ENCODE measurements at regions not wholly inside any gene's neighbourhood (a gene's known extent, or its start where the extent isn't known, plus 50 kb on each side); places are given as distances from the start of the nearest gene placed in this dataset.

- no peak for TF ChIP-seq CTCF (IDR thresholded peaks at IDR 0.05)
- no peak for TF ChIP-seq EP300 (IDR thresholded peaks at IDR 0.05)
- no peak for TF ChIP-seq POLR2A (IDR thresholded peaks at IDR 0.05)
- no peak for DNase-seq (ENCODE audit: low spot score in 2 of 2)
- 41 to 47% methylated on average over 1 of the region's 1 CpG for WGBS, 2 donors
Observed at GRCh38 chr11:32262367-32262766, 171.5 kb downstream of the RCN1 start.

GRCh38 chr11:32265911-32266310, 169.4 kb downstream of the WT1 start:
- Histone ChIP-seq H3K27ac (no peak overlapping the region), H3K4me1 (no peaks in the 10 kb centered on the region), H3K27me3 (no peaks in the 10 kb centered on the region), H3K4me3 (no peak overlapping the region), H3K9me3 (no peaks in the 10 kb centered on the region), H3K36me3 (no peaks in the 10 kb centered on the region)
- no peak for TF ChIP-seq CTCF (IDR thresholded peaks at IDR 0.05)
- TF ChIP-seq POLR2A (IDR thresholded peaks at IDR 0.05): no peak
- no peak for TF ChIP-seq EP300 (IDR thresholded peaks at IDR 0.05)
- no peak for DNase-seq (ENCODE audit: low spot score in 2 of 2)
- WGBS, 2 donors: 45 to 59% methylated on average over 1 of the region's 1 CpG

More at GRCh38 chr11:32262367-32262766, 171.5 kb downstream of the RCN1 start:
- Histone ChIP-seq H3K4me1 (no peaks in the 10 kb centered on the region), H3K4me3 (no peak overlapping the region), H3K36me3 (no peaks in the 10 kb centered on the region), H3K9me3 (no peaks in the 10 kb centered on the region), H3K27me3 (no peaks in the 10 kb centered on the region), H3K27ac (no peak overlapping the region)

- H3K4me1 ChIP-seq: no peaks in the 10 kb centered on the region
- DNase-seq (ENCODE audit: low spot score in 2 of 2): no peak
- TF ChIP-seq EP300 (IDR thresholded peaks at IDR 0.05): no peak
- H3K36me3 ChIP-seq: no peaks in the 10 kb centered on the region
- no peaks in the 10 kb centered on the region for H3K27me3 ChIP-seq
- no peak overlapping the region for H3K27ac ChIP-seq
- H3K9me3 ChIP-seq: no peaks in the 10 kb centered on the region
- WGBS, 2 donors: 60 to 69% methylated on average over 4 of the region's 4 CpGs
- H3K4me3 ChIP-seq: no peak overlapping the region
Observed at GRCh38 chr11:32266601-32267000, 168.7 kb downstream of the WT1 start.

GRCh38 chr11:32267679-32268187, 167.6 kb downstream of the WT1 start:
- WGBS, 2 donors: 56 to 58% methylated on average over 7 of the region's 7 CpGs
- H3K4me1 ChIP-seq: no peaks in the 10 kb centered on the region
- H3K27ac ChIP-seq: no peak overlapping the region
- no peaks in the 10 kb centered on the region for H3K27me3 ChIP-seq
- DNase-seq (ENCODE audit: low spot score in 2 of 2): no peak
- H3K36me3 ChIP-seq: no peaks in the 10 kb centered on the region
- no peak for TF ChIP-seq POLR2A (IDR thresholded peaks at IDR 0.05)
- H3K4me3 ChIP-seq: no peak overlapping the region
- H3K9me3 ChIP-seq: no peaks in the 10 kb centered on the region

GRCh38 chr11:32273931-32274330, 161.4 kb downstream of the WT1 start:
- no peak overlapping the region for H3K4me3 ChIP-seq
- DNase-seq (ENCODE audit: low spot score in 2 of 2): no peak
- TF ChIP-seq CTCF (IDR thresholded peaks at IDR 0.05): no peak
- TF ChIP-seq EP300 (IDR thresholded peaks at IDR 0.05): no peak
- no peak for TF ChIP-seq POLR2A (IDR thresholded peaks at IDR 0.05)
- 71 to 74% methylated on average over 4 of the region's 4 CpGs for WGBS, 2 donors
- H3K4me1 ChIP-seq: no peaks in the 10 kb centered on the region
- no peaks in the 10 kb centered on the region for H3K9me3 ChIP-seq
- H3K36me3 ChIP-seq: no peaks in the 10 kb centered on the region
- no peak overlapping the region for H3K27ac ChIP-seq
- no peaks in the 10 kb centered on the region for H3K27me3 ChIP-seq

- Histone ChIP-seq H3K36me3 (no peaks in the 10 kb centered on the region), H3K27me3 (no peaks in the 10 kb centered on the region), H3K27ac (peak overlapping the region in 1 of 4 donors; percentile 52), H3K4me1 (no peaks in the 10 kb centered on the region), H3K4me3 (no peak overlapping the region), H3K9me3 (peaks cover 0 to 11% (median 0%) of the 10 kb centered on the region in 4 donors)
- 34 to 41% methylated on average over 3 of the region's 3 CpGs for WGBS, 2 donors
- DNase-seq (ENCODE audit: low spot score in 2 of 2): no peak
- TF ChIP-seq POLR2A (IDR thresholded peaks at IDR 0.05): no peak
- no peak for TF ChIP-seq EP300 (IDR thresholded peaks at IDR 0.05)
- TF ChIP-seq CTCF (IDR thresholded peaks at IDR 0.05): peak in 1 of 5 experiments; percentile 6
Observed at GRCh38 chr11:32279672-32280071, 155.7 kb downstream of the WT1 start.

Measured in tibial nerve (tissue), 4 donors.